ENCODE measurements at regions not wholly inside any gene's neighbourhood (a gene's known extent, or its start where the extent isn't known, plus 50 kb on each side); places are given as distances from the start of the nearest gene placed in this dataset.

DNA sequence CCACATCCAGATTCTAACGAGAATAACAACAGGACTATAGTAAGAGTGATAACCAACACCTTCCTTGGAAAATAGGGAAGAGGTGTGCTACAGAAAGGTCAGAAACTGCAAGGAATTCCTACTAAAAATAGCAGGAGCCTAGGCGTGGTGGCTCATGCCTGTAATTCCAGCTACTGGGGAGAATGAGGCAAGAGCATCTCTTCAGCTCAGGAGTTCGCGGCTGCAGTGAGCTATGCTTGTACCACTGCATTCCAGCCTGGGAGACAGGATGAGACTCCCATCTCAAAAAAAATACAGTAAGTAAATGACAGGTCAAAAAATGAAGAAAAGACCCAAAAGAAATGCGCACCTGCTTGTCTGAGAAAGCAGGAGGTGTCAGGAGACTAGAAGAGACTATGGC is 101.5 kb upstream of the TSHZ3 start:
- Mint-ChIP-seq H3K9me3 (ENCODE audit: unreplicated experiment) (no peaks in the 10 kb centered on the region), H3K36me3 (ENCODE audit: low read depth, unreplicated experiment) (no peaks in the 10 kb centered on the region), H3K27me3 (ENCODE audit: low read depth, unreplicated experiment) (peaks cover 5% of the 10 kb centered on the region), H3K27ac (ENCODE audit: unreplicated experiment) (no peak overlapping the region), H3K4me3 (ENCODE audit: unreplicated experiment) (no peak overlapping the region), H3K4me1 (ENCODE audit: low read depth, unreplicated experiment) (peaks cover 2% of the 10 kb centered on the region)
- no peak overlapping the region for H3K27ac ChIP-seq (ENCODE audit: low read depth, low read length)
- no peaks in the 10 kb centered on the region for H4K20me1 ChIP-seq (ENCODE audit: insufficient read depth, low read length)
- no peak overlapping the region for H3K4me2 ChIP-seq (ENCODE audit: low read length)
- H3K27me3 ChIP-seq (ENCODE audit: insufficient read depth, low read length): no peaks in the 10 kb centered on the region
- DNase-seq (ENCODE audit: low read depth) (no peak), FAIRE-seq (no peak)
- H3K9ac ChIP-seq (ENCODE audit: low read length): no peak overlapping the region
- no peaks in the 10 kb centered on the region for H3K9me3 ChIP-seq (ENCODE audit: insufficient read depth, low read depth, low read length)
- H3K4me1 ChIP-seq (ENCODE audit: insufficient read depth, low read length): no peaks in the 10 kb centered on the region
- H3K79me2 ChIP-seq (ENCODE audit: insufficient read depth, low read length): no peaks in the 10 kb centered on the region
- TF ChIP-seq, protein P1, sequence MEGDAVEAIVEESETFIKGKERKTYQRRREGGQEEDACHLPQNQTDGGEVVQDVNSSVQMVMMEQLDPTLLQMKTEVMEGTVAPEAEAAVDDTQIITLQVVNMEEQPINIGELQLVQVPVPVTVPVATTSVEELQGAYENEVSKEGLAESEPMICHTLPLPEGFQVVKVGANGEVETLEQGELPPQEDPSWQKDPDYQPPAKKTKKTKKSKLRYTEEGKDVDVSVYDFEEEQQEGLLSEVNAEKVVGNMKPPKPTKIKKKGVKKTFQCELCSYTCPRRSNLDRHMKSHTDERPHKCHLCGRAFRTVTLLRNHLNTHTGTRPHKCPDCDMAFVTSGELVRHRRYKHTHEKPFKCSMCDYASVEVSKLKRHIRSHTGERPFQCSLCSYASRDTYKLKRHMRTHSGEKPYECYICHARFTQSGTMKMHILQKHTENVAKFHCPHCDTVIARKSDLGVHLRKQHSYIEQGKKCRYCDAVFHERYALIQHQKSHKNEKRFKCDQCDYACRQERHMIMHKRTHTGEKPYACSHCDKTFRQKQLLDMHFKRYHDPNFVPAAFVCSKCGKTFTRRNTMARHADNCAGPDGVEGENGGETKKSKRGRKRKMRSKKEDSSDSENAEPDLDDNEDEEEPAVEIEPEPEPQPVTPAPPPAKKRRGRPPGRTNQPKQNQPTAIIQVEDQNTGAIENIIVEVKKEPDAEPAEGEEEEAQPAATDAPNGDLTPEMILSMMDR (IDR thresholded peaks at IDR 0.05; ENCODE audit: insufficient read depth, low read depth, low read length): no peak
- no peak for TF ChIP-seq EZH2 (IDR thresholded peaks at IDR 0.05; ENCODE audit: insufficient read depth, low read length)
- no peak overlapping the region for H3K4me3 ChIP-seq (ENCODE audit: insufficient read depth, low read depth, low read length)
- H2AFZ ChIP-seq (ENCODE audit: low read depth, low read length): no peak overlapping the region
- no peaks in the 10 kb centered on the region for H3K36me3 ChIP-seq (ENCODE audit: insufficient read depth, low read length)

DNA sequence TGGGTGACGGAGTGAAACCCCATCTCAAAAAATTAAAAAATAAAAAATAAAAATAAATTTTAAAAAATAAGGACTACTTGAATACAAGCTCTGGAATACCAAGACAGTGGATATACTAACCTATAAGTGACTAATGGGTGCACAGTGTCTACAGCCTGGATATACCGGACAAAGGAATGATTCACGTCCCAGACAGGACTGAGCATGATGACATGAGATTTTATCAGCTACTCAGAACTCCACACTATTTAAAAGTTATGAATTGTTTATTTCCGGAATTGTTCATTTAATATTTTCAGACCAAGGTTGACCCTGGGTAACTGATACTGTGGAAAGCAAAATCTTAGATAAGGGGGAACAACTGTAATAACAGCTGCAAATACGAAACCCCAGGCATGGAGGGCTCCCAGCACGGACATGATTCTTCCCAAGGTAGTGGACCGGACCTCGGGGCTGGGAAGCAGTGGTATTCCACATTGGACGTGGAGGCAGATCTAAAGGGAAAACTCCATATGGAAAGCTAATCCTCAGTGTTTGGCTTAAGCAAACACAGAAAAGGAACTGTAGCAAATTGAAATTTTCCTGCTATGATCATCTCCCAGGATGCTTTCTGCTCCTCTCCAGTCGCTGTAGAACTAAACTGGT is 102.6 kb upstream of the TSHZ3 start:
- TF ChIP-seq, protein P1 (IDR thresholded peaks at IDR 0.05; ENCODE audit: insufficient read depth, low read depth, low read length): no peak
- TF ChIP-seq EZH2 (IDR thresholded peaks at IDR 0.05; ENCODE audit: insufficient read depth, low read length): no peak
- H3K27me3 ChIP-seq (ENCODE audit: insufficient read depth, low read length): no peaks in the 10 kb centered on the region
- Mint-ChIP-seq H3K36me3 (ENCODE audit: low read depth, unreplicated experiment) (no peaks in the 10 kb centered on the region), H3K4me1 (ENCODE audit: low read depth, unreplicated experiment) (peaks cover 2% of the 10 kb centered on the region), H3K4me3 (ENCODE audit: unreplicated experiment) (no peak overlapping the region), H3K9me3 (ENCODE audit: unreplicated experiment) (no peaks in the 10 kb centered on the region), H3K27ac (ENCODE audit: unreplicated experiment) (no peak overlapping the region), H3K27me3 (ENCODE audit: low read depth, unreplicated experiment) (peaks cover 5% of the 10 kb centered on the region)
- H3K27ac ChIP-seq (ENCODE audit: low read depth, low read length): no peak overlapping the region
- H3K4me1 ChIP-seq (ENCODE audit: insufficient read depth, low read length): no peaks in the 10 kb centered on the region
- no peaks in the 10 kb centered on the region for H3K36me3 ChIP-seq (ENCODE audit: insufficient read depth, low read length)
- DNase-seq (ENCODE audit: low read depth): peak; percentile 27
- no peak overlapping the region for H2AFZ ChIP-seq (ENCODE audit: low read depth, low read length)
- no peak for FAIRE-seq
- H3K9me3 ChIP-seq (ENCODE audit: insufficient read depth, low read depth, low read length): no peaks in the 10 kb centered on the region
- H4K20me1 ChIP-seq (ENCODE audit: insufficient read depth, low read length): no peaks in the 10 kb centered on the region
- H3K9ac ChIP-seq (ENCODE audit: low read length): no peak overlapping the region
- no peaks in the 10 kb centered on the region for H3K79me2 ChIP-seq (ENCODE audit: insufficient read depth, low read length)
- no peak overlapping the region for H3K4me2 ChIP-seq (ENCODE audit: low read length)
- no peak overlapping the region for H3K4me3 ChIP-seq (ENCODE audit: insufficient read depth, low read depth, low read length)

- no peaks in the 10 kb centered on the region for H3K27me3 Mint-ChIP-seq (ENCODE audit: low read depth, unreplicated experiment)
- no peak for FAIRE-seq
Observed at GRCh38 chr19:31459430-31459829, 110.2 kb upstream of the TSHZ3 start.

More at GRCh38 chr19:31459430-31459829, 110.2 kb upstream of the TSHZ3 start:
- DNase-seq (ENCODE audit: low read depth): no peak
- Histone ChIP-seq H3K79me2 (ENCODE audit: insufficient read depth, low read length) (no peaks in the 10 kb centered on the region), H3K27me3 (ENCODE audit: insufficient read depth, low read length) (no peaks in the 10 kb centered on the region), H2AFZ (ENCODE audit: low read depth, low read length) (no peak overlapping the region), H3K4me2 (ENCODE audit: low read length) (no peak overlapping the region), H3K27ac (ENCODE audit: low read depth, low read length) (no peak overlapping the region), H3K4me1 (ENCODE audit: insufficient read depth, low read length) (no peaks in the 10 kb centered on the region), H3K4me3 (ENCODE audit: insufficient read depth, low read depth, low read length) (no peak overlapping the region), H3K9me3 (ENCODE audit: insufficient read depth, low read depth, low read length) (no peaks in the 10 kb centered on the region), H4K20me1 (ENCODE audit: insufficient read depth, low read length) (no peaks in the 10 kb centered on the region), H3K9ac (ENCODE audit: low read length) (no peak overlapping the region), H3K36me3 (ENCODE audit: insufficient read depth, low read length) (no peaks in the 10 kb centered on the region)
- H3K4me1 Mint-ChIP-seq (ENCODE audit: low read depth, unreplicated experiment): no peaks in the 10 kb centered on the region
- no peak overlapping the region for H3K4me3 Mint-ChIP-seq (ENCODE audit: unreplicated experiment)
- no peak for TF ChIP-seq EZH2 (IDR thresholded peaks at IDR 0.05; ENCODE audit: insufficient read depth, low read length)
- TF ChIP-seq, protein P1 (IDR thresholded peaks at IDR 0.05; ENCODE audit: insufficient read depth, low read depth, low read length): no peak
- no peak overlapping the region for H3K27ac Mint-ChIP-seq (ENCODE audit: unreplicated experiment)
- H3K9me3 Mint-ChIP-seq (ENCODE audit: unreplicated experiment): no peaks in the 10 kb centered on the region
- no peaks in the 10 kb centered on the region for H3K36me3 Mint-ChIP-seq (ENCODE audit: low read depth, unreplicated experiment)

Measured in astrocyte (in vitro differentiated cells and primary cell).